Esophagus squamous epithelium (tissue), 5 donors: ENCODE measurements at regions not wholly inside any gene's neighbourhood (a gene's known extent, or its start where the extent isn't known, plus 50 kb on each side); places are given as distances from the start of the nearest gene placed in this dataset.

Experiments
- DNase-seq: peaks from one replicate; lab custom pipeline; 2025; lab: John Stamatoyannopoulos, UW
- H3K27ac ChIP-seq, 4 donors: fragments of 200-600 bp; sonication (generic); one replicate each; pipeline ENCODE4 v1.5.1; 2016 to 2019; ENCODE audit warnings: mild to moderate bottlenecking in 1 of 4
- H3K27me3 ChIP-seq, 4 donors: fragments of 200-600 bp; sonication (generic); 1 replicate in 3 of 4; 2 replicates in 1 of 4; pipeline versions ENCODE4 v1.5.1 to v1.6.0; 2017 to 2021; ENCODE audit warnings: antibody characterized with exemption in 1 of 4
- H3K36me3 ChIP-seq, 3 donors: fragments of 200-600 bp; sonication (generic); one replicate each; pipeline ENCODE4 v1.5.1; 2016 to 2019
- H3K4me1 ChIP-seq, 3 donors: fragments of 200-600 bp; sonication (generic); one replicate each; pipeline ENCODE4 v1.5.1; 2017 to 2019
- H3K4me3 ChIP-seq, 4 donors: fragments of 200-600 bp; sonication (generic); 1 replicate in 3 of 4; 2 replicates in 1 of 4; pipeline ENCODE4 v1.5.1; 2016 to 2019; ENCODE audit warnings: mild to moderate bottlenecking in 2 of 4, moderate library complexity in 1 of 4
- H3K9me3 ChIP-seq, 3 donors: fragments of 200-600 bp; sonication (generic); one replicate each; pipeline ENCODE4 v1.5.1; 2016 to 2019
- POLR2A ChIP-seq, 4 donors: fragments of 450-650 bp; IDR thresholded peaks; one replicate each; pipeline ENCODE4 v1.6.1; 2017; ENCODE audit warnings: antibody characterized with exemption in 4 of 4, mild to moderate bottlenecking in 4 of 4, moderate library complexity in 3 of 4
- WGBS, 2 donors: methylation state at CpG; one replicate each; pipeline ENCODE4 v1.1.5; 2018; 5-methylcytosine and 5-hydroxymethylcytosine counted together
- intact Hi-C: fragments of 100-400 bp; cut with DNase I; formaldehyde crosslinking; loops from one replicate; pipeline ENCODE4 v1.15.0; 2022
- TF ChIP-seq, protein P1 (sequence below), 6 experiments: fragments of 450-650 bp in 4 of 6; fragments of 200-600 bp in 2 of 6; sonication (generic) in 2 of 6; IDR thresholded peaks; one replicate each; pipeline ENCODE4 v1.5.1; 2016 to 2019; ENCODE audit warnings: antibody characterized with exemption in 6 of 6, mild to moderate bottlenecking in 4 of 6, moderate library complexity in 4 of 6
- donor health status: DM: yes; HTN: yes; CAD: no.

DNA sequence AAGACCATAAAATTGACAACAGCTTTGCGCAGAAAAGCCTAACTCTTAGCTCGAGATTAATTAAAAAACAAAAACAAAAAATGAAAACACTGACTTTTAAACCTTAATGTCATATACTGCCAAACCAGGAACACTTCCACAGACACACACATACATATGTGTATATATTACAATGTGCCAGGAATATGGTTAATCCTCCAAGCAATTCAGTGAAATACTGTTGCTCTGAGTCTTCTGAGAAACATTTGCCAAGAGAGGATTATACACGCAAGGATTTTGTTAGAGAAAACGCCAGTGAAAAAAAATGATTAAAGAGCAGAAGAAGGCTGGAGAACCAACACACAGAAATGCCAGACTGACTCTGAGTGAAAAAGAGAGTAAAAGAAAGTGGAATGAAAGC lies 116.7 kb upstream of the CHRM3 start:
- Histone ChIP-seq H3K36me3 (no peaks in the 10 kb centered on the region), H3K9me3 (no peaks in the 10 kb centered on the region), H3K4me1 (peaks cover 0 to 13% (median 0%) of the 10 kb centered on the region in 3 donors), H3K27me3 (no peaks in the 10 kb centered on the region), H3K4me3 (no peak overlapping the region), H3K27ac (peak overlapping the region in 2 of 4 donors; percentile 6 to 44)
- no peak for DNase-seq
- TF ChIP-seq, protein P1, sequence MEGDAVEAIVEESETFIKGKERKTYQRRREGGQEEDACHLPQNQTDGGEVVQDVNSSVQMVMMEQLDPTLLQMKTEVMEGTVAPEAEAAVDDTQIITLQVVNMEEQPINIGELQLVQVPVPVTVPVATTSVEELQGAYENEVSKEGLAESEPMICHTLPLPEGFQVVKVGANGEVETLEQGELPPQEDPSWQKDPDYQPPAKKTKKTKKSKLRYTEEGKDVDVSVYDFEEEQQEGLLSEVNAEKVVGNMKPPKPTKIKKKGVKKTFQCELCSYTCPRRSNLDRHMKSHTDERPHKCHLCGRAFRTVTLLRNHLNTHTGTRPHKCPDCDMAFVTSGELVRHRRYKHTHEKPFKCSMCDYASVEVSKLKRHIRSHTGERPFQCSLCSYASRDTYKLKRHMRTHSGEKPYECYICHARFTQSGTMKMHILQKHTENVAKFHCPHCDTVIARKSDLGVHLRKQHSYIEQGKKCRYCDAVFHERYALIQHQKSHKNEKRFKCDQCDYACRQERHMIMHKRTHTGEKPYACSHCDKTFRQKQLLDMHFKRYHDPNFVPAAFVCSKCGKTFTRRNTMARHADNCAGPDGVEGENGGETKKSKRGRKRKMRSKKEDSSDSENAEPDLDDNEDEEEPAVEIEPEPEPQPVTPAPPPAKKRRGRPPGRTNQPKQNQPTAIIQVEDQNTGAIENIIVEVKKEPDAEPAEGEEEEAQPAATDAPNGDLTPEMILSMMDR (IDR thresholded peaks at IDR 0.05): no peak
- no peak for TF ChIP-seq POLR2A (IDR thresholded peaks at IDR 0.05)
- intact Hi-C loops: no loop called here
- 18 to 31% methylated on average over 4 of the region's 4 CpGs for WGBS, 2 donors

DNA sequence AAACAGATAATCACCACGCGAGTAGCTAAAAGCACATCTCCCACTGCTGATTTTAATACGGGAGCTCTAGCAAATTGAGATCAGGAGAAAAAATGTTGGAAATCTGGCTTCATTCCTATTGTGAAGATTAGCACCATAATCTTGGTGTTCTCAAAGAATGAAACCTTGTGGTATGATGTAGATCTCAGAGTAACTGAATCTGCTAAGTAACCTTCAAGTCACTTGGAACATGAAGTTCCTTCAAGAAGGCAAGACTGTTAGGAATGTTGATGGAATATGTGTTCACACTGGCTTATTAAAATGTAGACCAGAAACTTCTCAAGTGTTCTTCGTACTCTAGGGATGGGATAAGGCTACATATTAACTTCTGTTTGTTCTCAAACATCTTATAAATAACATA lies 117.4 kb upstream of the CHRM3 start:
- Histone ChIP-seq H3K4me3 (no peak overlapping the region), H3K27me3 (no peaks in the 10 kb centered on the region), H3K36me3 (no peaks in the 10 kb centered on the region), H3K27ac (peak overlapping the region in 1 of 4 donors; percentile 6), H3K4me1 (peaks cover 0 to 13% (median 0%) of the 10 kb centered on the region in 3 donors), H3K9me3 (no peaks in the 10 kb centered on the region)
- WGBS, 2 donors: 72 to 82% methylated on average over 4 of the region's 4 CpGs
- no peak for TF ChIP-seq POLR2A (IDR thresholded peaks at IDR 0.05)
- TF ChIP-seq, protein P1 (IDR thresholded peaks at IDR 0.05): no peak
- no peak for DNase-seq
- intact Hi-C loops: no loop called here

DNA sequence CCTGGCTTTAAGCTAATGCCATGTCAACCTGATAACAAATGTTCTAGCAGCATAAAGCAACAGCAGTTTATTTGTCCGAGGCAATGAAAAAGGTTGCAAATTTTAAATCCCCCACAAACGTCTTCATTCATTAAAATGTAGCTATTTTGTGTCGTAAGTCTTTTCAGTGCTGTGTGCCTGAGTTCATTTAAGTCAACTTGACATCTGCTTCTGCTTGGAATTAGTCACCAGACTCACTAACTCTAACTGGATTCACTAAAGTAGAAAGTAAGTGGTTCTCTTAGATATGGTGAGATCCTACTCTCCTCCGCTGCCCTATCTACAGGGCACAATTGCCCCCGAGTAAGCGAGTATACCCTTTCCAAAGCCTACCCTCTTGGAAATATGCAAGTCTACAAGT lies 118.4 kb upstream of the CHRM3 start:
- WGBS, 2 donors: 63 to 66% methylated on average over 6 of the region's 6 CpGs

DNA sequence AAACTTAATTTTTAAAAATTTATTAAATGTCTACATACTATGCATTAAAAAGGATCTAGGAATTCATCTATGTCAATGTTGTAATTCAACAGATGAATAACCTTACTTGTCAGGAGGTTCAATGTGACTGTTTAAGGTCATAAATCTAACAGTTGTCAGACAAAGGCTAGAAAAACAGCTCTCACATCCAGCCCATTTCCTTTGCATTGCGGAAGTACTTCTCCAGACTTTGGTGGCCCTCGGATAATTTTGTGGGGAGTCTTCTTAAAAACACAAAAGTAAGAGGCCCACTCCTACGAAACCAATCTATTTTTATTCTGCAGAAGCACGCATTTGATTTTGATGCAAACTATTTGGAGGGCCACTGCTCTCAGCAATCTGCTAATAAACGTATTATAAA lies 122.6 kb upstream of the CHRM3 start:
- Histone ChIP-seq H3K36me3 (no peaks in the 10 kb centered on the region), H3K4me1 (peaks cover 0 to 6% (median 0%) of the 10 kb centered on the region in 3 donors), H3K27ac (no peak overlapping the region), H3K4me3 (no peak overlapping the region), H3K27me3 (no peaks in the 10 kb centered on the region), H3K9me3 (no peaks in the 10 kb centered on the region)
- intact Hi-C loops: no loop called here
- no peak for TF ChIP-seq POLR2A (IDR thresholded peaks at IDR 0.05)
- TF ChIP-seq, protein P1 (IDR thresholded peaks at IDR 0.05): no peak
- no peak for DNase-seq
- 51 to 59% methylated on average over 5 of the region's 5 CpGs for WGBS, 2 donors

More for the DNA sequence above, 118.4 kb upstream of the CHRM3 start:
- DNase-seq: no peak
- Histone ChIP-seq H3K9me3 (no peaks in the 10 kb centered on the region), H3K36me3 (no peaks in the 10 kb centered on the region), H3K4me1 (peaks cover 0 to 13% (median 0%) of the 10 kb centered on the region in 3 donors), H3K27ac (no peak overlapping the region), H3K4me3 (no peak overlapping the region), H3K27me3 (no peaks in the 10 kb centered on the region)
- TF ChIP-seq, protein P1 (IDR thresholded peaks at IDR 0.05): no peak
- TF ChIP-seq POLR2A (IDR thresholded peaks at IDR 0.05): no peak
- intact Hi-C loops: no loop called here

DNA sequence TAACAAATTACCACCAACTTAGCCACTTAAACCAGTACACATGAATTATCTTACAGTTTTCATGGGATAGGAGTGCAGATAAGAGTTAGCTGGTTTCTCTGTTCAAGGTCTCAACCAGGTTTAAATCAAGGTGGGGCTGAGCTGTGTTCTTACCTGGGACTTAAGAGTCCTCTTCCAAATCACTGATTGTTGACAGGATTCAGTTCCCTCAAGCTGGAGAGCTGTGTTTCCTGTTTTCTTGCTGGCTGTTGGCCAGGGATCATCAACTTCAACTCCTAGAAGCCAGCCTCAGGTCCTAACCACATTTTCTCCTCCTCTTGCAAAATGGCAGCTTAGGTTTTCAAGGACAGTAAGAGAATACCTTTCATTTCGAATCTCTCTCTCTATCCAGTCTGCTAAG lies 123.8 kb upstream of the CHRM3 start:
- H3K36me3 ChIP-seq: no peaks in the 10 kb centered on the region
- intact Hi-C loops: no loop called here
- no peaks in the 10 kb centered on the region for H3K27me3 ChIP-seq
- DNase-seq: no peak
- 31 to 82% methylated on average over 1 of the region's 1 CpG for WGBS, 2 donors
- TF ChIP-seq, protein P1 (IDR thresholded peaks at IDR 0.05): no peak
- TF ChIP-seq POLR2A (IDR thresholded peaks at IDR 0.05): no peak
- H3K27ac ChIP-seq: no peak overlapping the region
- H3K9me3 ChIP-seq: no peaks in the 10 kb centered on the region
- no peak overlapping the region for H3K4me3 ChIP-seq
- no peaks in the 10 kb centered on the region for H3K4me1 ChIP-seq
